ES-I3 (cell line): ENCODE measurements at regions not wholly inside any gene's neighbourhood (a gene's known extent, or its start where the extent isn't known, plus 50 kb on each side); places are given as distances from the start of the nearest gene placed in this dataset.

Source experiments
- H3K36me3 ChIP-seq: 2 replicates; pipeline ENCODE4 v1.6.1; 2013; ENCODE audit warnings: mild to moderate bottlenecking, low read length, control low read depth, moderate library complexity; ENCODE audit not compliant: insufficient read depth
- H3K4me1 ChIP-seq: 2 replicates; pipeline ENCODE4 v1.6.1; 2013; ENCODE audit warnings: mild to moderate bottlenecking, control low read depth, low read length; ENCODE audit not compliant: insufficient read depth
- H3K9ac ChIP-seq: 2 replicates; pipeline ENCODE4 v1.6.1; 2013; ENCODE audit warnings: low read depth, mild to moderate bottlenecking, low read length, moderate library complexity
- H3K9me3 ChIP-seq: 2 replicates; pipeline ENCODE4 v1.6.1; 2013; ENCODE audit warnings: mild to moderate bottlenecking, low read length, moderate library complexity; ENCODE audit not compliant: control insufficient read depth, insufficient read depth

DNA sequence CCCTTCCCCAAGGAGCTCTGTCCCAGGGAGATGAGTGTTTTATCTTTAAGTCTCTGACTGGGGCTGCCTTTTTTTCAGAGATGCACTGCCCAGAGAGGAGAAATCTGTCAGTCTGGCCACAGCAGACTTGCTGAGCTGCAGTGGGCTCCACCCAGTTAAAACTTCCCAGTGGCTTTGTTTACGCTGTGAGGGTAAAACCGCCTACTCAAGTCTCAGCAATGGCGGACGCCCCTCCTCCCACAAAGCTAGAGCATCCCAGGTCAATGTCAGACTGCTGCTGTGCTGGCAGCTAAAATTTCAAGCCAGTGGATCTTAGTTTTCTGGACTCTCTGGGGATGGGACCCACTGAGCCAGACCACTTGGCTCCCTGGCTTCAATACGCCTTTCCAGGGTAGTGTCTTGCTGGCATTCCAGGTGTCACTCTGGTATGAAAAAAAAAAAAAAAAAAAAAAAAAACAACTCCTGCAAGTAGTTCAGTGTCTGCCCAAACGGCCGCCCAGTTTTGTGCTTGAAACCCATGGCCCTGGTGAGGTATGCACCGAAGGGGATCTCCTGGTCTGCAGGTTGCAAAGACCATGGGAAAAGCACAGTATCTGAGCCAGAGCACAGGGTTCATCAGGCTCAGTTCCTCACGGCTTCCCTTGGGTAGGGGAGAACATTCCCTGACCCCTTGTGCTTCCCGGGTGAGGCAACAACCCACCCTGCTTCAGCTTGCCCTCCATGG, 1616.1 kb upstream of the ADGRL3 start:
- Histone ChIP-seq H3K9me3 (no peaks in the 10 kb centered on the region), H3K4me1 (no peaks in the 10 kb centered on the region), H3K9ac (no peak overlapping the region), H3K36me3 (no peaks in the 10 kb centered on the region)

- H3K9ac ChIP-seq, result no peak overlapping the region
- H3K4me1 ChIP-seq, result no peaks in the 10 kb centered on the region; the same call in 1 of the 2 replicates
- no peaks in the 10 kb centered on the region for H3K9me3 ChIP-seq
- no peaks in the 10 kb centered on the region for H3K36me3 ChIP-seq
Observed at GRCh38 chr4:59597536-59598329, 1602.4 kb upstream of the ADGRL3 start.

DNA sequence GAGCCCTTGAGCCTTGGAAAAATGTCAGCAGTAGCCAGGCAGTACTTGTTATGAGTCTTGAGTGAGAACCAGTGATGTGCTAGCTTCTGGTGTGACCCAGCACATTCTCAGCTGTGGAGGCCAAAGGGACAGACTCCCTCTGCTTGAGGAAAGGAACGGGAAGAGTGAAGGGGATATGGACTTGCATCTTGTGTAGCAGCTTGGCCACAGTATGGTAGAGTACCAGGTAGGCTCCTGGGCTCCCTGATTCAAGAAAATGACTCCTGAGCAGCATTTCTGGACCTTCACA, 1601.9 kb upstream of the ADGRL3 start:
- Histone ChIP-seq H3K4me1 (no peaks in the 10 kb centered on the region; the same call in 1 of the 2 replicates), H3K9ac (no peak overlapping the region), H3K36me3 (no peaks in the 10 kb centered on the region), H3K9me3 (no peaks in the 10 kb centered on the region)

- no peaks in the 10 kb centered on the region for H3K9me3 ChIP-seq
- peaks cover 6% of the 10 kb centered on the region; the same call in 1 of the 2 replicates for H3K4me1 ChIP-seq
- no peaks in the 10 kb centered on the region for H3K36me3 ChIP-seq
- no peak overlapping the region for H3K9ac ChIP-seq
Observed at GRCh38 chr4:59608466-59608865, 1591.7 kb upstream of the ADGRL3 start.

DNA sequence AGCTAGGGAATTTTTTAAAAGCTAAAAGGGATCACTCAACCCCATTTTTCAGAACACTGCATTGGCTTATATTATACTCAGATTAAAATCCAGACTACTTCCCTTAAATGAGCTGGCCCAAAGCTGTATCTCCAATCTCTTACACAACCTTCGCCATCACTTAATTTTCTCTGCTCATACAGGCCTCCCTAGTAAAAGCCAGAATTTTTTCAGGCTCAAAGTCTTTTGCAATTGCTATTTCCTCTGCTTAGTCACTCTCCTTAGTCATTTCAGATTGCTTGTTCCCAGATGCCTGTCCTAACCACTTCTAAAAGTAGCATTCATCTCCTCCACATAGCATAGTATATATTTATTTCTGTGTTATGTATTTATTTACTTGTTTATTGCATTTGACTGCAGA, 1587.9 kb upstream of the ADGRL3 start:
- peaks cover 6% of the 10 kb centered on the region; the same call in 1 of the 2 replicates for H3K4me1 ChIP-seq
- no peak overlapping the region for H3K9ac ChIP-seq
- H3K9me3 ChIP-seq, result no peaks in the 10 kb centered on the region
- no peaks in the 10 kb centered on the region for H3K36me3 ChIP-seq

DNA sequence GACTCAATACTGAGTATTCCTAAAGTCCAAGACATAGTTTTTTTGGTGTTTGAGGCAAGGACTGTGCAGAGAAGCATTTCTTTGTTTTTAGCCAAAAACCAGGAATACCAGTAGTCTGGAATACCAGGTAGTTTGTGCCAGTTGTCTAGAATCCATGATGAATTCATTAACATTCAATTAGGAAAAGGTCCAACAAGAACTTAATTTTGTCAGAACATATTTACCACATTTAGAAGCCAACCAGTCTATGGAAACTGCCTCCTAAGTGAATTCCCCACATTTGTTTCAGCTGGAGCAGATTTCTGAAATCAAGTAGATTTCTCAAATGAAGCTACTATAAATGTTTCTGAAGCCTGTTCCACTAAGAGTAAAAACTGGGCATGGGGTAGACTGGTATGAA, 1584.8 kb upstream of the ADGRL3 start:
- no peaks in the 10 kb centered on the region for H3K36me3 ChIP-seq
- H3K9ac ChIP-seq, result no peak overlapping the region
- no peaks in the 10 kb centered on the region for H3K9me3 ChIP-seq
- peaks cover 17% of the 10 kb centered on the region for H3K4me1 ChIP-seq

- H3K36me3 ChIP-seq, result no peaks in the 10 kb centered on the region
- no peaks in the 10 kb centered on the region for H3K4me1 ChIP-seq
- no peaks in the 10 kb centered on the region for H3K9me3 ChIP-seq
- no peak overlapping the region for H3K9ac ChIP-seq
Observed at GRCh38 chr4:59629348-59629747, 1570.8 kb upstream of the ADGRL3 start.

GRCh38 chr4:59630235-59630634, 1569.9 kb upstream of the ADGRL3 start:
- Histone ChIP-seq H3K9ac (no peak overlapping the region), H3K9me3 (no peaks in the 10 kb centered on the region), H3K36me3 (no peaks in the 10 kb centered on the region), H3K4me1 (no peaks in the 10 kb centered on the region)

DNA sequence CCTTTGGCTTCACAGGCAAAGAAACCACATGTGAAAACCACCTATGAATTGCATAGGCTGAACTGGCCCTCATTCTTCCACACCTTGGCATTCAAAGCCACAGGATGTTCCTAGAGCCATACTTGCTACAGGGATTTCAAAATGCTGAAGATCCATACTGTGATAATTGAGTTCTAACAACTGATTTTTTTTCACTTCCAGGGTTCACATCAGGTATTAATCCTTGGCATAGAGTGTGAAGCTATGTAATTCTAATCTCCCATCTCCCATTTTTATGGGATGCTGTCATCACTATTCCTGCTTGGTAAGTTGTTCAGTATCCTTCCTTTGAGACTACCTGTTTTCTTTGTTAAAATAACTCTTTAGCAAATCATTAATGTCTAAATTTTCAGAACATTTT, 1569.2 kb upstream of the ADGRL3 start:
- no peak overlapping the region for H3K9ac ChIP-seq
- H3K9me3 ChIP-seq, result no peaks in the 10 kb centered on the region
- H3K4me1 ChIP-seq, result no peaks in the 10 kb centered on the region
- no peaks in the 10 kb centered on the region for H3K36me3 ChIP-seq

- no peaks in the 10 kb centered on the region for H3K36me3 ChIP-seq
- no peak overlapping the region for H3K9ac ChIP-seq
- no peaks in the 10 kb centered on the region for H3K9me3 ChIP-seq
- H3K4me1 ChIP-seq, result no peaks in the 10 kb centered on the region
Observed at GRCh38 chr4:59637596-59637995, 1562.5 kb upstream of the ADGRL3 start.

DNA sequence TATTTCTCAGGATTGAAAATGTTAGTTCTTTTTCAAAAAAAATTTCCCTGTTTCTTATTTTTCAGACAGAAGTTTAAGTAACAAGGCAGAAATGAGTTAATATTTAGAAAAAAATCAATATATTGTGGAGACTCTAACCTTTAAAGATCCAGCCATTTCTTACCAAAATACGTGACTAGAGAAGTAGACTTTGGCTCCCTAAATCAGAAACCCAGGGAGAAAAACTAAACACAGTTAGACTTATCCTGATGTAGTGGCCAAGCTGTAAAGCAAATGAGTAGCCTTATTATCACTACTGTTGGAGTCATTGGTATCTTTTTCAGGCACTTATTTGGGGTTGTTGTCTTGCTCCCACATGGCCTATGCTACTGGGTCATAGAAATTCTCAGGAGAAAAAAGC, 1556.4 kb upstream of the ADGRL3 start:
- H3K9ac ChIP-seq, result no peak overlapping the region
- no peaks in the 10 kb centered on the region for H3K36me3 ChIP-seq
- H3K9me3 ChIP-seq, result no peaks in the 10 kb centered on the region
- H3K4me1 ChIP-seq, result no peaks in the 10 kb centered on the region

GRCh38 chr4:59644765-59645164, 1555.4 kb upstream of the ADGRL3 start:
- H3K9me3 ChIP-seq, result no peaks in the 10 kb centered on the region
- H3K4me1 ChIP-seq, result no peaks in the 10 kb centered on the region
- H3K9ac ChIP-seq, result no peak overlapping the region
- no peaks in the 10 kb centered on the region for H3K36me3 ChIP-seq

- Histone ChIP-seq H3K9me3 (no peaks in the 10 kb centered on the region), H3K36me3 (no peaks in the 10 kb centered on the region), H3K9ac (no peak overlapping the region), H3K4me1 (no peaks in the 10 kb centered on the region)
Observed at GRCh38 chr4:59646082-59646481, 1554.0 kb upstream of the ADGRL3 start.

DNA sequence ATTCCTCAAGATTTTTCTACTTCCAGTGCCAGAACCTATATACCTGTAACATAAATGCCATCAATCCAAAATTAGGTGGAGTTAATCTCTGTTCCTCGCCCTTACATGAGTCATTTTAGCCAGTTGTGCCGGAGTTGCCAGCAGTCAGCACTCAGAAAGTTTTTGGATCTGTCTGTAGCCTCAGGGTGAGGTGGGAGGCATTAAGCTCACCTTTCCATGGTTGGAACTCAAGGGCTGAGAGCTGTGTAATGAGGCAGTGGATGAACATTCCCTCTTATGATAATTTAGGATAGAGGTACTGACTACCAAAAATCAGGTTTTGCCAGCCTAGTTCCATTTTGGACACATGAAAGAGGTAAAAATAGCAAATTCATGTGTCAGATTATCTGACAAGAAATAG, 1553.1 kb upstream of the ADGRL3 start:
- H3K4me1 ChIP-seq, result no peaks in the 10 kb centered on the region
- H3K36me3 ChIP-seq, result no peaks in the 10 kb centered on the region
- no peaks in the 10 kb centered on the region for H3K9me3 ChIP-seq
- H3K9ac ChIP-seq, result no peak overlapping the region

DNA sequence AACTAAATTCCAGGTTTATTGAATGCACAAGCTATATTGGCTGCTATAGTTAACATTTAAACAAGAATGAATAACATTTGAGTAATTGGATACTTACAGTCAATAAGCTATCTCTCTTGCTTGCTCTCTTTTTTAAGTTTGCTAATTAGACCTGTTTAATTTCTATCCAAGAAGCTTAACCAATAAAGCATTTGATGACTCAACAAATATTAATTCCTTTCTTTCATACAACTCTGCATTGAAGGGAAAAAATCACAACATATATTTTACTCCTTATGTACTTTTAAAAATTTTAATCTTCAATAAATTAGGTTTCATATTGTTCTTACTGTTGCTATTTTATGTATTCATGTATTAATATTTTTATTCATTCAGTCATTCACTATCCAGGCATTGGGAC, 1552.6 kb upstream of the ADGRL3 start:
- Histone ChIP-seq H3K9me3 (no peaks in the 10 kb centered on the region), H3K9ac (no peak overlapping the region), H3K4me1 (no peaks in the 10 kb centered on the region), H3K36me3 (no peaks in the 10 kb centered on the region)
